ENCODE measurements at regions not wholly inside any gene's neighbourhood (a gene's known extent, or its start where the extent isn't known, plus 50 kb on each side); places are given as distances from the start of the nearest gene placed in this dataset.

- DNase-seq: no peak
Measured at GRCh38 chr2:217183471-217183870, 323.6 kb upstream of the TNP1 start.

GRCh38 chr2:217182926-217183325, 323.1 kb upstream of the TNP1 start:
- no peak for DNase-seq

DNA sequence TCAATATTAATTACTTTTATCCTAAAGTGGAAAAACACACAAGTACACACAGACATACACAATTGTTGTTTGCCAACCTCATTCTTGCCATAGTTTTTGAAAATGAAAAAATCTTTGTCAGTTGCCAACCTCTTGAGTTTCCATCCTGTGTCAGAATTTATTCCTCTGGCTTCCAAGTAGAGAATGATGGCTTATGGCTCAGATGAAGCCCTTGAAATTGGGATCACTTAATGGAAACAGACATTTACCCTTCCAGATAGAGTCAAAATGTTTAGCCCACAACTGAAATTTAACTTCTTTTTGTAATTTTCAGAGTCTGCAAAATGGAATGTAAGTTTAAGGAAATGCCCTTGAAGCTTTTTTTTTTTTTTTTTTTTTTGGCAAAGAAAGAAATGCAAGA, 321.6 kb upstream of the TNP1 start:
- no peak for DNase-seq

DNA sequence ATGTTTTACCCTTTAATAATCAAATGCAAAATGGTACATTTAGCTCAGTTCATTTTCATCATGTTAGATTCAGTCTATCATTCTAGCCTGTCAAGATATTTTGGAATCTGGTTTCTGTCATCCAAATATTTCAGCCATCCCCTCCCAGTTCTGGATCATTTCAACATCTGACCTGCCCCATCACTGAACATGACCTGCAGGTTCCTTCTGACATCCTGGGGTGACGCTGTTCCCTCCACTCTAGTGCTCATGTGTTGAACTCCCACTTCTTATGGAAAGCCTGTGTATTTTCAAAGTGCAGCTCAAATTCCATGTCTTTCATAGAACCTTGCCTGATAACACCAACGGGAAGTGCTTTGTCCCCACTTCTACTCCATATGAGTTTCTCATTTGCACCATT, 320.0 kb upstream of the TNP1 start:
- no peak for DNase-seq

DNA sequence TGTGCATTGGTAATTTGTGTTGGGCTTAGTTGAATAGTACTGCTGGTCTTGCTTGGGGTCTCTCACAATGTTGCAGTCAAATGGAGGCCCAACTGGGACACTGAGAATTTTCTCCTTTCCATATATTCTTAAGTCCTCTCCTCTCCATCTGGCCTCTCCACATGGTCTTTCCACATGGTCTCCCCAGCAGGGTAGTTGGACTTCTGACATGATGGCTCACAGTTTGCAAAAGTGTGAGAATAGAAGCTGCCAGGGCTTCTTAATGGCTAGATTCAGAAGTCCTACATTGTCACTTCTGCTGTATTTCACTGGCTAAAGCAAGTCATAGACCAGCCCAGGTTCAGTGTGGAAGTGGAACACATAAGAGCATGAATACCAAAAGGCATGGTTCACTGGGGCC, 318.5 kb upstream of the TNP1 start:
- no peak for DNase-seq

DNA sequence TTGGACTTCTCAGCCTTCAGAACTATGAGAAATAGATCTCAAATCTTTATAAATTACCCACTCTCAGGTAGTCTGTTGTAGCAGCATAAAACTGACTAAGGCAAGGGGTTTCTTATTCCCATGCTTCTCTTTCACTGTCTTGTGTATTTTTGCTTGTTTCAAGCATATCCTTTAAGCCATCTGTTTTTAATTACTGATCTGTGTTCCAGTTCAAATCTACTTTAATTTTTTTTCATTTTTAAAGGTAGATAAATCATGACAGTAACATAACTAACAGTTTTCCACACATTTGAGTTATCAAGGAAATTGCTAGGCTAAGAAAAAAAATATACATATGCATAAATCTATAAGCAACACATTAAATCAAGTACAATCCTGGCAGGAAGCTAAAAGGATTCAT, 317.9 kb upstream of the TNP1 start:
- DNase-seq: no peak

GRCh38 chr2:217171874-217172273, 312.0 kb upstream of the TNP1 start:
- DNase-seq: no peak

DNA sequence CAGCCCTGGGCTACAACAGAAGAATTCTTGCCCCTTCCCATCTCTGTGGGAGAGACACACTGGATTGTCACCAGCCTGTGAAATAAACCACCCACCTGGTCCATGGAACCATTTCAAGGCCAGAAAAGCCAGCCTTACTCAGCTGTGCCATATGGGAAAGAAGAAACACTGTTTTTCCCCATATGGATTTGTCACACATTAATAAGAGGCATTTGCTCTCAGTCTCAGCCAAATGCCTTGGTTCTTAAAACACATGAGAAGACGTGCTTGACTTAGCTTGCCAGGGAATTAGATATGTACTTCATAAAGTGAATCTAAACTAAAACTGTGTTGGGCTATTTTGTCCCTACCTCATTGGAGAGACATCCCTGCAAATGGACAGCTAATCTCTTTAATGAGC, 308.6 kb upstream of the TNP1 start:
- DNase-seq: no peak

DNA sequence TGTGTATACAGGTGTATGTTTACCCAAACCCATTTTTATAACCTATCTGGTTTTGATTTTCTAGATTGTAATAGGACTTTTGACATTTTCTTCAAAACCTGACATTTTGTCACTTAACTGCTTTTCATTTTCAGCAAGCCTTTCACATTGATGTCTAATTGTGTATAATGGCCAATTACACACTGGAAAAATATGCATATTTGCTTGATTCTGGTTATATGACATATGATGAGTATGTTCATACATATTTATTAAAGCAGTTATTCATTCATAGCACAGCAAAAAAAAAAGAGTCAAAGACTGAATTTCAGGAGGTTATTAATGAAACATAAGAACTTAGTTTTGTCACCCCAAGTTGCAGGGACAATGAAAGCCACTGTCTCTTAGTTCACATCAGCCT, 307.7 kb upstream of the TNP1 start:
- DNase-seq: no peak

- DNase-seq: no peak
Measured at GRCh38 chr2:217166241-217166850, 306.5 kb upstream of the TNP1 start.

DNA sequence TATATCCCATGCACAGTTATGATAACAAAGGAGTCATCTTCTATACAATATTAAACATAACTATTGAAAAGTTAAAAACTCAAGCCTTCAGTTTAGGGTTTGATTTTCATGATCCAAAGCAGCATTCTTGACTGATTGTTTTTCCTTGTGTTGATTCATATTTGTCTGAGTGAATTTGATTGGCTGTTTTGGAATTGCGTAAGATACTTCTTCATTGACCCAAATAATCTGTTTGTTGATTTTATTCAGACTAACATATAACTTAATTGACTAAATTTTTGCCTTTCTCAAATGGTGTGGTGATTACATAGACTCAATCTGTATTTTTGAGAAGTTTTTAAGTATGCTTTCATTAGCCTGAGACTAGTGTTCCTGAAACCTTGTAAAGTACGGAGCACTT, 305.7 kb upstream of the TNP1 start:
- DNase-seq: no peak

DNA sequence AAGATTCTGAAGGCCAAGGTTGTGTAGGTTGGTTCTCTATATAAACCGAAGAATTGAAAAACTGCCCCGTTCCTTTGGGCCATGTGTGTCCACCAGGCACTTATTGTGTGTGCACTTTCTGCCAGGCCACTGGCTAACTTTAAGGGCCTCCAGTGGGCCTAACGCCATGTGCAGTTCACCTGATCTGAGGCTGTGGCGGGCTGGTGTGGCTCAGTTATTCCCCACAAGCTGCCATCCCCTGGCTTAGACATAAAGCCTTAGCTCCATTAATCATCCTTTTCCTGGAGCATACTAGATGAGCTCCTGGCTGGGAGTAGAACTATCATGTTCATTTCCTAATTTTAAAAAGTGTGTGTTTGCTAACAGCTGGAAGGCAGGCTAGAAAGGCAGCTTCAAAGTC, 304.1 kb upstream of the TNP1 start:
- no peak for DNase-seq

DNA sequence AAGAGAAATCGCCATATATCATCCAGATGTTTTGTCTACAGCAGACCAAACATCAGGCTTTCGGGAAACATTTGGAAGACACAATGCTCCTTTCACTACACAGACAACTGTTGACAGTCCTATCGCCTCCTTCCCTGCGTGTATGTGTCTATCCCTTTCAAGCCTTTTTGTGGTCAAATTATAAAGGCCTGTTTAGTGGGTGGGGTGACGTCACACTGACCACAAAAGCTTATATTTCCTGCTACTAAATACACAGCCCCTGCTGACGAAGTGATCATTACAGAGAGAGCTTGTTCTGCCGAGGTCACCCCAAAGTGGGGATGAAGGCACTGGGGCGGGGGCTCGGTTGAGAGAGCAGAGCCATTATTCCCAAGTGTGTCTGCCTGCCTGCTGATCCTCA, 302.7 kb upstream of the TNP1 start:
- DNase-seq: peak; percentile 3

GRCh38 chr2:217160978-217161973, 301.4 kb upstream of the TNP1 start:
- DNase-seq: no peak

DNA sequence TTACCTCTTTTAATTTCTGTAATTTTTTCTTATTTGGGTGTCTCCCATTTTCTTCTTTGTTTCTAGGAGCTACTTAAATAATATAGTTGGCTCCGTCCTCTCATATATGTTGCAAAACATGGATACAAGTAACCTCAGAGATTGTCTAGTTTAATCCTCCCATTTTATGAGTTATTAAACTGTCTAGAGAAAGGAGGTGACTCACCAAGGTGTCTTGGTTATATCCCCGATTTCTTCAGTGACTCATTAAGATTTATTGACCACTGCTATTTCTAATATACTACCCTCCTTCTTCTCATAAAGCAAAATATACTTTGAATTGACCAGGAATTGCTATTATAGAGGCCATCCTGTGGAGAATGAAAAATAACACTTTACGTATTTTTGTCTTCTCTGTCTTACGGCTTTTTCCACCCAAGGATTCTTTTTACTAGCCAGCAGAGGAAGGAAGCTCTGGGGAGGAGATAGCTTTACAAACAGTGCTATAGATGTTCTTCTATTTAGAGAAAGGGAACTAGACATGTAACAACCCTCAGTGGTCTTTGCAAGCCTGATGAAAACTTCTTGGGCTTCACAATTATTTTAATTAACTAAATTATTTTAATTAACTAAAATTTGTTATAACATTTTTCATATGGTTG, 300.4 kb upstream of the TNP1 start:
- no peak for DNase-seq

DNA sequence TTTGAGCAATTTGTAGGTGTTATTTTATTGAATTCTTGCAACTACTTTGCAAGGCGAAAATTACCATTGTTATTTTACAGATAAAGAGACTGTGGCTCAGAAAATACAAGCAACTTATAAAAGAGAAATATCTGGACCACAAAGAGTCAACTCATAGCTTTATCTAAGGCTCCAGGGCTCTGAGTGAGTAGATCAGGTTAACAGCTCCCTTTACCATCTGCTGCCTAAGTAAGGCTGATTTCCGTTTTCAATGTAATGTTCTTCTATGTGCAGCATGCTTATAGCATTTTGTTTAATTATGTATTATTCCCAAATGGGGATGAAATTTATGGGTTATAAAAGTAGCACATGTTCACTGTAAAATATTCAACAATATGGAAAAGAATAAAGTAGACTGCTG, 299.1 kb upstream of the TNP1 start:
- DNase-seq: no peak

GRCh38 chr2:217157581-217157980, 297.7 kb upstream of the TNP1 start:
- no peak for DNase-seq

- no peak for DNase-seq
Measured at GRCh38 chr2:217156801-217157200, 296.9 kb upstream of the TNP1 start.

GRCh38 chr2:217154923-217155322, 295.1 kb upstream of the TNP1 start:
- no peak for DNase-seq

DNA sequence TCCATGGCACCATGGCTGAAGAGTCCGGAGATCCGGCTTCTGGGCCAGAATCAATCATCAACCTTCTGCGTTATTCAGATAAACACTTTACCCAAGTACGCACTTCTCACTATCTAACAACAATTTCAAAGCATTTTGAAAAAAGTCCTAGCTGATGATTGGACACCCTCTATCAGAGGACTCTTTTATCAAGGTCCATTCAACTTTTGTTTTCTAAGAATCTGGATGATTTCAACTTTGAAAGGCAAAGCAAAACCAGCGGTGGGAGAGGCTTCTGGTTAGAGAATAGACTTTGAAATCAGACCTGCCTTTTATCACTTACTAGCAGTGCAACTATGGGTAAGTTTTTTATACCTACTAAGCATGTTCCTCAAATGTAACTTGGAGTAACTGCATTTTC, 293.6 kb upstream of the TNP1 start:
- DNase-seq: no peak

DNA sequence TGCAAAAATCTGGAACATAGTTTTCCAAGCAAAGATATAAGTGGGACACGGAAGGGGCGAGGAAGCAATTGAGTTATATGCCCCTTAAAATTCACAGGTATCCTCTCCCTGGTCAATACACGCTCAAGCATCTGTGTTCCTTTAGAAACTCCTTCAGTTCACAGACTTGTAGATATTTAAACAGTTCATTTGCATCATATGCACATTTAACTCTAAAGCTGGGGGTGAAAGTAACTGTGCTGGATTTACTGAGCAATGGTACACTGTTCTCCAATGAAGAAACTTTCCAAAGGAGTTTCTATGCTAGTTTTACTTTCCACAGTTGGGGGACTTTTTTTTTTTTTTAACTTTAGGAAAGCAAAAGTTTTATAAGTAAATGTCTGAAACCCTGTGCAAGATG, 293.0 kb upstream of the TNP1 start:
- DNase-seq: no peak

DNA sequence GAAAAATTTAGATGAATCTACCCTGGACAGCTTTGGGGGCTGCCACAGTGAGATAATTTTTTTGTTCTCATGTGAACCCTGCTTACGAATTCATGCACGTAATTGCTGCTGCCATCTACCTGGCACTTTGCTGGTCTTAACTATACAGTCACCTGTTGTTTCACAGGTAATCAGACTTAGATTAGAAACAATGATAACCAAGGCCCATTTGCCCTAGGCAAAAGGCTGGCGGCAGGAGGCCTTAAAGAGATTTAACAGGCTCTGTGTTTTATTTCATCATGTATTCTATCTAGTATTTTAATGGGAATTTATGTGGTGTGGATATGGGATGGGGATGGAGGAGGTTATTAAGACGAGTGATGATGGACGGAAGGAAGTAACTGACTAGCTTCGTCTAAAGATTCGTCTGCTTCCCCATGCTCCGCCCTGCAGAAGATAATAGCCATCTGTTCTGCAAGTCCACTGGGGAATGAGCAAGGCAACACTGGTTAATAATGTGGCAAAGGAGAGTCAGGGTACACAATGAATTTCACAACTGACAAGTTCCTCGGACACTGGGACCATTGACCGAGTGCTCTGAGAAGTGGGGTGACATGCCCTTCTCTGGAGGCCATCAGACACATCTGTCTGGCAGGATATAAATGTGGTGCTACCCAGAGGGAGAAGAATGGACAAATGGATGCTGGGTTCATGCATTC, 291.8 kb upstream of the TNP1 start:
- no peak for DNase-seq

GRCh38 chr2:217150236-217150635, 290.4 kb upstream of the TNP1 start:
- DNase-seq: no peak

Data from CD4-positive, alpha-beta T cell treated with Interleukin-17A for 4 hours (primary cell).